ENCODE measurements at regions not wholly inside any gene's neighbourhood (a gene's known extent, or its start where the extent isn't known, plus 50 kb on each side); places are given as distances from the start of the nearest gene placed in this dataset.

DNA sequence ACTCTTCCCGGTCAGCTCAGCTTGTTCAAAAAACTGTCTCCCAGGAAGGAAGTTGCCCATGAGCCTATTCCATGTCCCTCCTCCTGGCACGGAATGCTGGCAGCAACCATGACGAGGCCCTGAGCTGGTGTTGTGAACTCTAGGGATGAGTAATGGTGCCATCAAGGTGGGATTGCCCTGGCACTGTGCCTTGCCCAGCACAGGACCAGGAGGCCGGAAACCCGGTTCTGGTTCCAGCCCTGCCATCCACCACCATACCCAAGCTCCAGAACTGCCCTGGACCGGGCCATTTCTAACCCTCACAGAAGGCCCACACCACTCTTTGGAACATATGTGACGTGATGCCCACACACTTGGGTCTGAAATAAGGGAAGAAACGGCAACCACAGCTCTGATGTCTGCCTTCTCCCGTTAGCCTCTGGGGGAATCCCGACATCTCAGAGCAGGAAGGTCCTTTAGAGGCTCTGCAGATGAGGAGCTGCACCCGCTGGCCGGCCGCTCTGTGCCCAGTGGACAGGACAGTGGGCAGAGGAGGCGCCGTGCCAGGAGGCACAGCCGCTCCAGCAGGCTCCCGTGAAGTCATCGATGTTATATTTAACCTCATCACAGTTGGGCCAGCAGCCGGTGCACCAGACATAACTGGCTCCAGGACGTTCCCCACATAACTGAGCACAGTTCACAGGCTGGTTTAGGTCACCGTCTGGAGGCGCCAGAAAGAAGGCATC is 462.1 kb upstream of the ID2 start:
- H3K4me3 ChIP-seq (ENCODE audit: low read depth, low read length) = no peak overlapping the region
- TF ChIP-seq, protein P1, sequence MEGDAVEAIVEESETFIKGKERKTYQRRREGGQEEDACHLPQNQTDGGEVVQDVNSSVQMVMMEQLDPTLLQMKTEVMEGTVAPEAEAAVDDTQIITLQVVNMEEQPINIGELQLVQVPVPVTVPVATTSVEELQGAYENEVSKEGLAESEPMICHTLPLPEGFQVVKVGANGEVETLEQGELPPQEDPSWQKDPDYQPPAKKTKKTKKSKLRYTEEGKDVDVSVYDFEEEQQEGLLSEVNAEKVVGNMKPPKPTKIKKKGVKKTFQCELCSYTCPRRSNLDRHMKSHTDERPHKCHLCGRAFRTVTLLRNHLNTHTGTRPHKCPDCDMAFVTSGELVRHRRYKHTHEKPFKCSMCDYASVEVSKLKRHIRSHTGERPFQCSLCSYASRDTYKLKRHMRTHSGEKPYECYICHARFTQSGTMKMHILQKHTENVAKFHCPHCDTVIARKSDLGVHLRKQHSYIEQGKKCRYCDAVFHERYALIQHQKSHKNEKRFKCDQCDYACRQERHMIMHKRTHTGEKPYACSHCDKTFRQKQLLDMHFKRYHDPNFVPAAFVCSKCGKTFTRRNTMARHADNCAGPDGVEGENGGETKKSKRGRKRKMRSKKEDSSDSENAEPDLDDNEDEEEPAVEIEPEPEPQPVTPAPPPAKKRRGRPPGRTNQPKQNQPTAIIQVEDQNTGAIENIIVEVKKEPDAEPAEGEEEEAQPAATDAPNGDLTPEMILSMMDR (IDR thresholded peaks at IDR 0.05; ENCODE audit: low read depth, low read length) = no peak

DNA sequence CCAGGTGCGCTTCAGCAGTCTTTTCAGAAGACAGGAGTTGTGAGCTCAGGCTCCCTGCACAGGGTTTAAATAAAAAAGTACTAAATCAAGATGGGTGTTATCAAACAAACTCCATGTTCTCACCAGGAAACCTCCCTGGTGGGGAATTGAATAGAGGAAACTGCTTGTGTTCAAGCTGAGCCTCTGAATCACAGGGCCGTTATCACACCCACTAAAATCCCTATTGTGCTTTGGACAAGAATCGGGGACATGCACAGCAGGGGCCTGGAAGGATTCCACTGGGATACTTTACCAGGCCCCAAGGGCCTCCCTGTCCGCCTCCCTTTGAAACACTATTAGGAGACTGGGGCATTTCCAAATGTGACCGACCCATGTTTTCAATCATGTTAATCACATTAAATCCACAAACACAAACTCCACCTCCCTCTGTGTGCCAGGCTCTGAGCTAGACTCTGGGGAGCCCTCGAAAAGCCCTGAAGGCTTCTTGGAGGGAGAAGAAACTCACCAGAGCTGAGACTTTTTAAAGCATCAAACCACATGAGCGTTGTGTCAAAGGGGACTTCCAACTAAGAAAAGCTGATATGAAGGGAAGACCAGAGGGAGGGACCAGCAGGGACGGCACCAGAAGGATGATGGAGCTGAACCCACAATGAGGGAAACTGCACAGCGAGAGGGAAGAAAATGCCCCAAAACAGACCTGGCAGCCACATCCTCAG is 458.7 kb upstream of the ID2 start:
- no peak overlapping the region for H3K4me3 ChIP-seq (ENCODE audit: low read depth, low read length)
- TF ChIP-seq, protein P1 (IDR thresholded peaks at IDR 0.05; ENCODE audit: low read depth, low read length) = no peak

GRCh38 chr2:8223695-8224346 is 458.0 kb upstream of the ID2 start:
- no peak overlapping the region for H3K4me3 ChIP-seq (ENCODE audit: low read depth, low read length)
- TF ChIP-seq, protein P1 (IDR thresholded peaks at IDR 0.05; ENCODE audit: low read depth, low read length) = no peak

- TF ChIP-seq, protein P1 (IDR thresholded peaks at IDR 0.05; ENCODE audit: low read depth, low read length) = no peak
Observed at GRCh38 chr2:8224347-8225190, 457.3 kb upstream of the ID2 start.

GRCh38 chr2:8225266-8225665 is 456.6 kb upstream of the ID2 start:
- TF ChIP-seq, protein P1 (IDR thresholded peaks at IDR 0.05; ENCODE audit: low read depth, low read length) = no peak
- no peak overlapping the region for H3K4me3 ChIP-seq (ENCODE audit: low read depth, low read length)

More at GRCh38 chr2:8224347-8225190, 457.3 kb upstream of the ID2 start:
- no peak overlapping the region for H3K4me3 ChIP-seq (ENCODE audit: low read depth, low read length)

DNA sequence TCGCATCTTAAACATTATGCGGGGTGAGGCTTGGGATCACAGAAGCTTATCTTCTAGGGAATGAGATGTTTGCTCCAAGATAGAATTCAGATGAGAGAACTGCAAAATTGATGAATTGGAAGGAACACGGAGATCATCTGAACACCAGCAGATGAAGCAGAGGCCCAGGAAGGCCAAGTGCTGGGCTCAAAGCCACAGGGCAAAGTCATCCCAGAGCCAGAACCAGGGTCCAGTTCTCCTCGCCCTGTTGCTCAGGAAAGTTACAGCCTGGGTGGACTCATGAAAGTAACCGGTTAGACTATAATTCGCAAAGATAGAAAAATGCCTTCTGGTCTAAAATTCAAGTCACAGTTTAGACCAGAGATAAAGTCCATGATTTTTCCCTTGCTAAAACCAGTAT is 456.1 kb upstream of the ID2 start:
- TF ChIP-seq, protein P1 (IDR thresholded peaks at IDR 0.05; ENCODE audit: low read depth, low read length) = no peak
- H3K4me3 ChIP-seq (ENCODE audit: low read depth, low read length) = no peak overlapping the region
